NCI-H1694 (cell line): ENCODE measurements at regions not wholly inside any gene's neighbourhood (a gene's known extent, or its start where the extent isn't known, plus 50 kb on each side); places are given as distances from the start of the nearest gene placed in this dataset.
"Not testable (repeated sequence)": the region's sequence is repeated elsewhere in the genome, so short reads cannot be mapped to it uniquely, and the experiment has no call there.

Experiments
- DNase-seq: peaks from one replicate; lab custom pipeline; 2025; lab: John Stamatoyannopoulos, UW

DNA sequence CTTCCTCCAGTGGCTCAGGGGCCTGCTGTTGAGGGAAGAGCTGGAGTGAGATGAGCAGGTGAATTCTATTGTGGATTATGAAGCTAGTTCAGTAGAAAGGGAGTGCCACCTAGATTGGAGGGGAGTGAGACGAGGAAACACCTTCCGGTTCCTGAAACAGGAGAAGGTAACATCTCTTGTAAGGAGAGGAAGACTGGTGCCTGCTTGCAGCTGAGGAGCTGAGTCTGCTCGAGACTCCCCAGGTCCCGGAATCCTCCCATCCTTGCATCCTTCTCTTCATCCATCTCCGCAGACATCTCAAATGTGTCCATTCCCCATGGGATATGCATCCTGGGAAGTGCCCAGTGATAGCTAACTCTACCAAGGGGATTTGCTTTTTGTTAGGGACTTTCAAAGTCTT is 242.9 kb upstream of the ZFP64 start:
- DNase-seq, result no peak

DNA sequence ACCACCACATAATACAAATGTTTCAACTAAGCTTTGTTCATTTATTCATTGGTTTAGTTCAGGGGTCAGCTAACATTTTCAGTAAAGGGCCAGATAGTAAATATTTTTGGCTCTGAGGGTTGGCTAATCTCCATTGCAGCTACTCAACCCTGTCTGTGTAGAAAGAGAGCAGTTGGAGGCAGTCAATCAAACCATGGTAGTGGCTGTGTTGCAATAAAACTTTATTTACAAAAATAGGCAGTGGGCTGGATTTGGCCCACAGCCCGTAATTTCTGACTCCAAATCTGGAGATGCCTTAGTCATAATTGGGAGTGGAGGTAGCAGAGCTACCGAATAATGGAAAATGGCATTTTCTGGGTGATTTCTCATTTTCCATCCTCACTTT is 242.5 kb upstream of the ZFP64 start:
- peak; percentile 17 for DNase-seq

DNA sequence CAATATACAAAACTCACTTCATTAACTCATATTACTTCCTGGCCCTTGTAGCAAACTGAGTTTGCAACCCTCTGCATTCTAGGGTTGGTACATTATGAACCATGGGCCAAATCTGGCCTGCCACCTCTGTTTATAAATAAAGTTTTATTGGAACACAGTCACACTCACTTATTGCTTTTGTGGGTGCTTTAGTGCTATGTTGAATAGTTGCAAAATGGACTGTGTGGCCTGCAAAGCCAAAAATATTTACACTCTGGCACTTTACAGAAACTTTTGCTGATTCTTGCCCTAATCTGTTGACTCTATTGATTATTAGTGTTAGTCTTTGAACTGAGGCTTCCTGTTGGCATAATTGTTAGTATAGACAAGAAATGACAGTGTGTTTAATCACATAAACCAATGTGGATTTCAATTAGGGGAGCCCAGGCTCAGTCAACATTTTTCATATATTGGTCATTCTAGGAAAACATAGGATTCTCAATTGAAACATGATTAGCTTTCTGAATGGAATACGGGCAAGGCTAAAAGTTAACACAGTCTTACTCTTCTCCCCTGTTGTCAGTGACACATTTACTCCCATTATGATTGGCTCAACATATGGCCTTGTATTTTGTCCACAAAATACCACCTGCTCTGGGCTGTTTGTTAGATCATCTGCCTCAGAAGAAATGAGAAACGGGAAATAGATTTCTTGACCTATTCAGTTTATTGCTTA is 241.9 kb upstream of the ZFP64 start:
- DNase-seq, result peak; percentile 17

DNA sequence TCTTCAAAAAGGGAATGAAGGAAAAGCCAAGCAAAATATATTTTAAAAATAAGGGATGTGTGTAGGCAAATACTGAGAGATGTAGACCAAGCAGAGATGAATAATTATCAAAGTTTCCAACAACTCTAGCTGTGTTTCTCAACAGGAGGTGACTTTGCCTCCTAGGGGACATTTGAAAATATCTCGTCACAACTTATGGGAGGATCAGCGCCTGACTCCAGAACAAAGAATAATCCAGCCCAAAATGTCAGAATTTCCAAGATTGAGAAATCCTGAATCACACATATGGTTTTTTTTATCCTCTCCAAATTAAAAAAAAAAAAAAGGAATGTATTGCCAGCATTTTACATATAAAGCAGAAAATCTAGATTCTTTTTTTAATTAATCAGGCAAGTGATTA is 241.2 kb upstream of the ZFP64 start:
- no peak for DNase-seq

DNA sequence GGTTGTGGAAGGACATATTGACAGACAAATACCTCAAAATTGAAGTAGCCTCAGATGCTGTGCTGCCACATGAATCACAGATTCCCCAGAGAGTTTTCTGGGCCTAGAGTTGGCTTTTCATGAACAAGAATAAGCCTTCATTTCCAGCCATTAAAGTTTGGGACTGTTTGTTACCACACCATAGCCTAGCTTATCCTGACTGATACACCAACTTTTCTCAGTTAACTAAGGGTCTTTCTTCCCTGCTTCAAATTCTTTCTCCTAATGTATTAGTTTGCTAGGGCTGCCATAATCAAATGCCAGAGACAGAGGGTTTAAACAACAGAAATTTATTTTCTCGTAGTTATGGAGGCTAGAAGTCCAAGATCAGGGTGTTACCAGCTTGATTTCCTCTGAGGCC is 237.4 kb upstream of the ZFP64 start:
- no peak for DNase-seq

DNA sequence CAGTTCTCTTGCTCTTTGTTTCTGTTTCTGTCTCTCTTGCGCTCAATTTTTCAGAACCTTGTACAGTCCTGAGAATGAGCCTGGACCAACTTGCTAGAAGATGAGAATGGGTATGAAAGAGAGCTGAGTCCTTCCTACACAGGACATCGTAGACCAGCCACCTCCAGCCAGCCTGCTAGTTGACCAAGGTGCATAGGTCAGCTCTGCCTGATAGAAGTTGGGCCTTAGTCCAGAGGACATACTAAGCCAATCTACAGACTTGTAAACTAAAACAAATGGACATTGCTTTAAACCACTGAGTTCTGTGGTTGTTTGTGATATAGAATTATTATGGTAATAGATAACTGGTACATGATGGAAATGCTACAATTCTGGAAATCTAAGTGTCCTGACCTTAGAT is 236.4 kb upstream of the ZFP64 start:
- DNase-seq, result no peak

DNA sequence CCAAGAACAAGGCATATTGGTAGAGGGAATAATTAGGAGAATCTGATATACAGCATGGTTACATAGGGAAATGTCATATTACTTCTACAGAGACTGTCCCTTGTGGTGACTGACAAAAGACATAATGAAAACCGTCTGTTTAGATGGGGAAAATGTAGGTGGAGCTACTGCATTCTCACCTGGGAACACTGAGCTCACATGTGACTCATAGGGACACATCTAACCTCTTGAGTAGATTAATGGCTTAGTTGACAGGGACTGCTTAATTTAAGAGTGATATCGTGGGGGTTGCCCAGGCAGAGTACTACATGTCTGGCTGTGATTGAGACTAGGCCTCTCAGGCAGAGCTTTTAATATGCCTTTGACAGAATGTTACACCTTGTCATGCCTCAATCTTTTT is 235.3 kb upstream of the ZFP64 start:
- no peak for DNase-seq

DNA sequence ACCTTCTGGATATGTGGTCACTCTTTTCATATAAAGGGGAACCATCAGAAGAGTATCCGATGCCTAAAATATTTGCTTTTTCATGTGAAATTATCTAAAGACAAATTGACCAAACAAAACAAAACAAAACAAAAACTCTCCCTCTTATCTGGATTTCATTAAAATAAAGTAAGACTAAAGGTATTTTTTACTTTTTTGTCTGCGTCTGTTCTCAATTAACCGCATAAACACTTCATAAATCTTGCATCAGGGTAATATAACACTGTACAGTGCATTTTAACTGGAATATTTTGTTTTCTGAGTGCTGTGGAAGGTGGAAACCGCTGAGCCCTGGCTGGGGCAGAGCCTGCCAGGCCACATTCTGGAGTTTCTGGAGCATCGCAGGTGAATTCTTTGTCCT is 234.1 kb upstream of the ZFP64 start:
- DNase-seq, result no peak

DNA sequence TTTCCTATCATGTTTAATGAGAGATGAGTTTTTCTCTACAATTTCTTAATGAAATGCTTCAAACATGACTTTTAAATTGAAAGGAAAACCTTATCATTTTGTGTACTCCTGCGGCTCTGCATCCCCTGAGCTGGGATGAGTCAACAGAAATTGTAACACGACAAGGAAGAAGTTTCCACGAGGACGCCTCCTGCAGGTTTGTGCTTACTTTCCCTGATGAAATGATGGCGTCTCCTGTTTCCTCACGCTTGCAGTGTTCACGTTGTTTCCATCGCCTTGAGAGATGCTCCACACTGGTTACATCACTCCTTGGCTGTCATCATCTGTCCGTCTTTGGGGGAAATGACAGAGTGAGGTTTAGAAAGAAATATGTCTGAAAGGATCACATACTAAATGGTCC is 233.7 kb upstream of the ZFP64 start:
- DNase-seq, result no peak

DNA sequence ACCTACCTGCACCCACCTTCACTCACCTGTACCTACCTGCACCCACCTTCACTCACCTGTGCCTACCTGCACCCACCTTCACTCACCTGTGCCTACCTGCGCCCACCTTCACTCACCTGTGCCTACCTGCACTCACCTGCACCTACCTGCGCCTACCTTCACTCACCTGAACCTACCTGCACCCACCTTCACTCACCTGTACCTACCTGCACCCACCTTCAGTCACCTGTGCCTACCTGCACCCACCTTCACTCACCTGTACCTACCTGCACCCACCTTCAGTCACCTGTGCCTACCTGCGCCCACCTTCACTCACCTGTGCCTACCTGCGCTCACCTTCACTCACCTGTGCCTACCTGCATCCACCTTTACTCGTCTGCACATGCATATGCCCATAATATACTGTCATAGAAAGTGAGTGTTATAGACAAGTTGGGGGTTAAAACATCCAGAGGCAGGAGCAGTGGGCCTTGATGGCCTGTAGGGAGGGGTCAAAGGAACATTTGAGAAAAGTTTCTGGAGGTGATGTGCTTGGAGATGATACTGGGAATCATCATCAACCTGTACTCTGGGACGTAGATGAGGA is 232.9 kb upstream of the ZFP64 start:
- DNase-seq, result not testable (repeated sequence)

DNA sequence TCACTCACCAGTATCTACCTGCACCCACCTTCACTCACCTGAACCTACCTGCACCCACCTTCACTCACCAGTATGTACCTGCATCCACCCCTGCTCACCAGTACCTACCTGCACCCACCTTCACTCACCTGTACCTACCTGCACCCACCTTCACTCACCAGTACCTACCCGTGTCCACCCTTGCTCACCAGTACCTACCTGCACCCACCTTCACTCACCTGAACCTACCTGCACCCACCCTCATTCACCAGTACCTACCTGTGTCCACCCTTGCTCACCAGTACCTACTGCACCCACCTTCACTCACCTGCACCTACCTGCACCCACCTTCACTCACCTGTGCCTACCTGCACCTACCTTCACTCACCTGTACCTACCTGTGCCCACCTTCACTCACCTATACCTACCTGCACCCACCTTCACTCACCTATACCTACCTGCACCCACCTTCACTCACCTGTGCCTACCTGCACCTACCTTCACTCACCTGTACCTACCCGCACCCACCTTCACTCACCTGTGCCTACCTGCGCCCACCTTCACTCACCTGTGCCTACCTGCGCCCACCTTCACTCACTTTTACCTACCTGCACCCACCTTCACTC is 232.1 kb upstream of the ZFP64 start:
- DNase-seq, result not testable (repeated sequence)

DNA sequence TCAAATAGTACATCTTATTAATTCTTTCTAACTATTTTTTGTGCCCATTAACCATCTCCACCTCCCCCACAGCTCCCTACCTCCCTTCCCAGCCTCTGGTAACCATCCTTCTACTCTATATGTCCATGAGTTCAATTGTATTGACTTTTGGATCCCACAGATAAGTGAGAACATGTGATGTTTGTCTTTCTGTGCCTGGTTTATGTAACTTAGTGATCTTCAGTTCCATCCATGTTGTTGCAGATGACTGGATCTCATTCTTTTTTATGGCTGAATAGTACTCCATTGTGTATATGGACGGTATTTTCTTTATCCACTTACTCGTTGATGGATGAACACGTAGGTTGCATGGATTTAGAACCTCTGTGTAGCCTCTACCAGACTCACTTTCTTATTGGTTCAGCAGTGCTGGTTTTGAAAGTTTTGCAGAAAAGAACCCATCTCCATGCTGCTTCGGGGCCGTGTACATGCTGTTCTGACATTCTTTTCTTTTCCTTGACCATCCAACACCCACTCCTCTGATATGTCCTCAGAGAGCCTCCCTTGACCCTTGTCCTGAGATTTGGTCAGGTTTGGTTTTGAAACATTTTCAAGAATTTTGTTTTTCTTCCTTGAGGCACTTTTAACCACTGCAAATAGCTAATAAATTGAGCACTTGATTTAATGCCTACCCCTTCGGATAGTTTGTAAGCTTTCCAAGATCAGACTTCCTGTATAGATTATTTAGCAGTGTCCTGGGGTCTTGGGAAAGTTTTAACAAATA is 231.2 kb upstream of the ZFP64 start:
- DNase-seq, result no peak

DNA sequence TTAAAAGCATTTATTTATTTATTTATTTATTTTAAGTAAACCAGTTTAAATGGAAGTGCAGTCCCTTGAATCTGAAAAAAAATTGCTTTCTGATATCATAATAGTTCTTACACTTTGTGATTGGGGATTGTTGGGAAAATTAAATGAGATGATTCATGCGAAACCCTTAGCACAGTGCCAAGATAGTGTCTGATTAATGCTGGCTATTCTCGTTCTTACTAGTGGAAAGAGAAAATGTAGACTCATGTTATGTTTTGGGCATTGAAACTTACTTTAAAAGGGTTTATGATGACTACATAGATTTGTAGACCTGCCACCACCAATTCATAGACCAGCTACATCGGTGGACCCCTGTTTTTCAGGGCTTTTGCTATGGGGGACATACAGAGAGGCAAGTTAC is 229.2 kb upstream of the ZFP64 start:
- no peak for DNase-seq

DNA sequence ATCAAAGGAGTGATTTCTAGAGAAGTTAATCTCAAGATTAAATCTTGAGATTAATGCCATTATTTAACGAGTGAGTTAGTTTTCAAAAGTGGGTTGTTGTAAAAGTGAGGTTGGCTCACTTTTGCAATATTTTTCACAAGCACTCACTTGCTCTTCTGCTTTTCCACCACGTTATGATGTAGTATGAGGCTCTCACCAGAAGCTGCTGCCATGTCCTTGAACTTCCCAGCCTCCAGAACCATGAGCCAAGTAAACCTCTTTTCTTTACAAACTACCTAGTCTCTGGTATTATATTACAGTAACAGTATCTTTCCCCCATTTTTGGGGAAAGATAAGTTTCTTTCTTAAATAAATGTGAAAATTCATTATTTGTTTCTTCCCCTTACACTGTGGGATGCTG is 227.6 kb upstream of the ZFP64 start:
- no peak for DNase-seq

DNA sequence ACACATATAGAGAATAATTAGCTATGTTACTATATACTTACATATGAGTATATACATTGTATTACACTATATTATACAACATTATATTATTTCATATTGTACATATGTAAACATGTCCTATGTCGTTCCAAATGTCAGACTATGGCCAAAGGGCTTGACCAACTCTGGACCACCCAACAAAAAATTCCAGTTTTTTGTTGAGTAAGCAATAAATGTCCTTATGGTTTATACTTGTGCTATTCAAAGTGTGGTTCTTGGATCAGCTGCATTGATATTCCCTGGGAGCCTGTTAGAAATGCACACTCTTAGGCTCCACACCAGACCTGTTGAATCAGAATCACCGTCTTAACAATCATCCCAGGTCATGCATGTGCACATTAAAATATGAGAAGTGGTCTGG is 225.4 kb upstream of the ZFP64 start:
- DNase-seq, result no peak

DNA sequence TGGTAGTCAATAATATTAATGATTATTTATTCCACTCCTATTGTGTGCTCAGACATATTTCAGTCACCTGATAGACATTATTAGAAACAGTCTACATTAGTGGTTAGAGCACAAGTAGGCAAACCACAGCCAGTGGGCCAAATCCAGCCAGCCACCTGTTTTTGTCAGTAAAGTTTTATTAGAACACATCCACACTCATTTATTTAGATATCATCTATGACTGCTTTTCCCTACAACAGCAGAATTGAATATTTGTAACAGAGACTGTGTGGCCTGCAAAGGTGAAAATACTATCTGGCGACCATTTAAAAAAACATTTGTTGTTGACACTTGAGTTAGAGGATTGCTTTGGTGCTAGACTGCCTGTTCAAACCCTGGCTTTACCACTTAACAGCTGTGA is 220.0 kb upstream of the ZFP64 start:
- DNase-seq, result no peak

DNA sequence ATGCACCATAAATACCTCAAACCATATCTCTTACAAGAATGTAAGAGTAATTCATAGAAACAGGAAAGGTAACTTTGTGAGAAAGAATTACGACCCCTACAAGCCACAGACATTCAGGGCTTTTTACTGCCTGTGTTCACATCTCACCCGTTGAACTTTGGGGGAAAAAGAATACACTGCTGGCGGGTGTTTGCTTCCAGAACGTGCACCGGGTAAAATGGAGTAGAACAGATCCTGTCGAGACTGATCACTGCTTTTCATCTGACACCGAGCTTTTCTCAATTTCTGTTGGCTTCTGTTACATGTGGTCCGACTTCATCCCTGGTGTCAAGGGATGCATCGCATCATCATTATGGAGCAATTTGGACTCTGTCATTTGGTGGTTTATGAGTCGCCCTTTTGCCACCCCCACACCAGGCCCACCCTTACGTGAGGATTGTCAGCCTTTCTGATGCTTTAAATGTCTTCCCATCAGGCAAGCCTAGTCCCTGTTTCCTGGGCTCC is 219.2 kb upstream of the ZFP64 start:
- DNase-seq, result no peak

DNA sequence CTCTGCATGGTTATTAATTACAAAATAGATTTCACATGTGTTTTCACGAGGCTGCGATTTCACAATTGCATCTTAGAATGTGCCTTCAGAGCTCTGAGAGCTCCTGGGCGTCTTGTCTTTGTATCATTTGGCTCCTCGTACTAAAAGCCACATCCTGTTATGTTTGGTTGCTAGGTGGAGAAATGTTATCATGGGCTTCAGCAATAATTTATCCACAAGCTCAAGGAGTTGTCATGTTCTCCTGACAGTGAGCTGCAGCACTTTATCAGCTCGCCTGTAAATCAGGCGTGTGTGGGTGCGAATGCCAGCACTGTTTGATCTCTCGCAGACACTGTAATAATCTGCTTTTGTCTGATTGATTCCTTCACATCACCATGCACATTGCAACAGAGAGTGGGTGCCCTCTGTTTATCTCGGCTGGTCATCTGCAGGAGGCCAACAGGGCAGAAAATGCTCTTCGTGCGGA is 218.6 kb upstream of the ZFP64 start:
- DNase-seq, result no peak

DNA sequence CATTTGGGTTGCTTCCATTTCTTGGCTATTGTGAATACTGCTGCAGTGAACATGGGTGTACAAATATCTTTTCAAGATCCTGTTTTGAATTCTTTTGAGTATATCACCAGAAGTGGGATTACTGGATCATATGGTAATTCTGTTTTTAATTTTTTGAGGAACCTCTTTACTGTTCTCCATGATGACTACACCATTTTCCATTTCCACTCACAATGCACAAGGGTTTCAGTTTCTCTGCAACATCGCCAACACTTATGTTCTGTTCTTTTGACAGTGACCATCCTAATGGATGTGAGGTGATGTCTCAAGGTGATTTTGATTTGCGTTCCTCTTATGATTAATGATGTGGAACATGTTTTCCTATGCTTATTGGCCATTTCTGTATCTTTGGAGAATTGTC is 214.4 kb upstream of the ZFP64 start:
- no peak for DNase-seq

DNA sequence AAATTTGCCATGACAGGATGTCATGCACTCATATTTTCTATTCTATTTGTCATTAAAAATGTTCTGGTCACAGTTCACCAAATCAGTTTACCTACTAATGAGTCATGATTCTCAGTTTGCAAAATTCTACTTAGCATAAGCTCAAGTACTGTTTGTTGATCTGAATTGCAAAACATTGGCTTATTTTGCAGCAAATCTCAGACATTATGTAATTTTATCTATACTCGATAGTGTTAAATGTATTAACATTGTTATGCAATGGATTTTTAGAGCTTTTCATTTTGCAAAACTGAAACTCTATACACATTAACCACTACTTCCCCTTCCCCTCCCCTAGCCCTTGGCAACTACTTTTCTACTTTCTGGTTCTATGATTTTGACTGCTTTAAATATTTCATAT is 213.8 kb upstream of the ZFP64 start:
- DNase-seq, result no peak

DNA sequence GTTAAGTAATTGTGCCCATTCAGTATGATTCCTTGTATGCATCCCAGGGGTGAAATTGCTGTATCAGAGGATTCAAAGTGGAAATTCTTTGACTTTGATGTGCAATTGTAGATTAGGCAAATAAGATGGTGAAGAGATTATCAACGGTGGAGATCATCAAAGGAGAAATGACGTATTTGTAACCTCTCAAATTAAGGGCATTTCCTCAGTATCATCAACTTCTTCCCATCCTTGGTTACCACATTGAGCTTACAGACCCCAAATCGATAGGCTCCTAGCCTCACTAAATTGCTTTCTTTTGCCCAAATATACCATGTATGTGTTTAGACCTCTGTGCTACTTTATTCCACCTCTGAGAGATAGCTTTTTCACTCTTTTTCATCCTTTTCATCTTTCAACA is 213.1 kb upstream of the ZFP64 start:
- no peak for DNase-seq

DNA sequence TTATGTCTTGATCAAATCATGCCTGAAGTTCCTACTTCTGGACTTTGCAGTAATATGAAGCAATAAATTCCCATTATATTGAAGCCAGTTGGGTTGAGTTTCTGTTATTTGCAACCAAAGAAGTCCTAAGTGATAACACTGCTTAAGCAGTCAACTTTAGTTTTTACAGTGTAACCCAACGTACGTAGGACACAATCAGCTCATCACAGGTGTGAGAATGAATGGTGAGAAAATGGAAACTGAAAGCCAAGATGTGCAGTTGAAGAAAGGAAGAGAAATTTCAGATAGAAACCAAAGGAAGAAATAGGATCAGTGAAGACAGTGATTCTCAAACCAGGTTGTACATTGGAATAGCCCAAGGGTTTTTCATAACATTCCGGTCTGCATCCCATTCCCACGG is 211.4 kb upstream of the ZFP64 start:
- no peak for DNase-seq

DNA sequence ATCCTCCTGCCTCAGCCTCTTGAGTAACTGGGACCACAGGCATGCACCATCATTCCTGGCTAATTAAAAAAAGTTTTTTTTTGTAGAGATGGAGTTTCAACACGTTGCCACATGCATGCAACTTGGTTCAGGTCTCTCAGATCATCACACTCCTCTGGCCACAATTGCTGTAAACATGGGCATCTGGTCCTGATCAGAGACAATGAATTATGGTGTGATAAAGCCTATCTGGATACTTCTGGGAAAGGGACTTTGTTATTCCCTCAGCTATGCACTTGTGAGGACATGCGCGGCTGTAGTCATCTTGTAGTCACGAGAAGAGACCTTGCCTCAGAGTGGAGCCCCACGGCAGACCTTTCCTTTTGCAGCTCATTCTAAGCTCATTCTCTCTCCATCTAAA is 210.9 kb upstream of the ZFP64 start:
- DNase-seq, result no peak
